ENCODE measurements at regions not wholly inside any gene's neighbourhood (a gene's known extent, or its start where the extent isn't known, plus 50 kb on each side); places are given as distances from the start of the nearest gene placed in this dataset.

DNA sequence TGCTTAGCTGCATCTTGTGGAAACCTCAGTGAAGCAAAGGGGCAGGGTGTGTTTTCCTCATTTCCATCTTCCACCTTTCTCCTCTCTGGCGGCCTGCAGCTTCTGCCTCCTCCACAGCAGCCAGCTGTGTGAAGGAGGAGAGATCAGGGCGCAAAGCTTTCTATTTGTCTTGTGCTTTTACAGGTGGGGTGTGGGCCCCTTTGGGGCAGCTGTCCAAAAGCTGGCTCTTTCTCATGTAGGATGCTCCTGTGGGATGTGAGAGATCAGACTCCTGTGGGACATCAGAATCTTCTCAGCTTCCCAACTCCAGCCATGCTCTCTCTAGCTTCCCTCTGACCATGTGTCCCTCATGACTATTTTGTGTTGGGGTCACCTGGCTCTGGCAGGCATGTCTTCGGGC, 227.1 kb downstream of the MID1 start:
- DNase-seq = no peak

GRCh38 chrX:10393899-10394298, 226.5 kb downstream of the MID1 start:
- no peak for DNase-seq

- DNase-seq = no peak
These were observed 225.2 kb downstream of the MID1 start for GRCh38 chrX:10395179-10395578.
